HL-60 (cell line): ENCODE measurements at regions not wholly inside any gene's neighbourhood (a gene's known extent, or its start where the extent isn't known, plus 50 kb on each side); places are given as distances from the start of the nearest gene placed in this dataset.

ENCODE experiments used
- POLR2AphosphoS5 ChIP-seq: IDR thresholded peaks from 2 replicates; pipeline ENCODE4 v1.6.1; 2012; ENCODE audit warnings: low read depth
- REST ChIP-seq: IDR thresholded peaks from 2 replicates; pipeline ENCODE4 v1.6.1; 2012; ENCODE audit warnings: low read depth; ENCODE audit not compliant: insufficient replicate concordance
- TF ChIP-seq, protein P1 (sequence below): IDR thresholded peaks from one replicate; pipeline ENCODE4 v1.5.1; 2011; ENCODE audit warnings: low read length, control low read depth, inconsistent platforms; ENCODE audit not compliant: insufficient read depth

- TF ChIP-seq, protein P1, sequence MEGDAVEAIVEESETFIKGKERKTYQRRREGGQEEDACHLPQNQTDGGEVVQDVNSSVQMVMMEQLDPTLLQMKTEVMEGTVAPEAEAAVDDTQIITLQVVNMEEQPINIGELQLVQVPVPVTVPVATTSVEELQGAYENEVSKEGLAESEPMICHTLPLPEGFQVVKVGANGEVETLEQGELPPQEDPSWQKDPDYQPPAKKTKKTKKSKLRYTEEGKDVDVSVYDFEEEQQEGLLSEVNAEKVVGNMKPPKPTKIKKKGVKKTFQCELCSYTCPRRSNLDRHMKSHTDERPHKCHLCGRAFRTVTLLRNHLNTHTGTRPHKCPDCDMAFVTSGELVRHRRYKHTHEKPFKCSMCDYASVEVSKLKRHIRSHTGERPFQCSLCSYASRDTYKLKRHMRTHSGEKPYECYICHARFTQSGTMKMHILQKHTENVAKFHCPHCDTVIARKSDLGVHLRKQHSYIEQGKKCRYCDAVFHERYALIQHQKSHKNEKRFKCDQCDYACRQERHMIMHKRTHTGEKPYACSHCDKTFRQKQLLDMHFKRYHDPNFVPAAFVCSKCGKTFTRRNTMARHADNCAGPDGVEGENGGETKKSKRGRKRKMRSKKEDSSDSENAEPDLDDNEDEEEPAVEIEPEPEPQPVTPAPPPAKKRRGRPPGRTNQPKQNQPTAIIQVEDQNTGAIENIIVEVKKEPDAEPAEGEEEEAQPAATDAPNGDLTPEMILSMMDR = no peak
- TF ChIP-seq POLR2AphosphoS5 (no peak), REST (no peak)
These were observed 110.0 kb upstream of the KIRREL3 start for GRCh38 chr11:127110542-127110941.
